WTC11 (cell line): ENCODE measurements at regions not wholly inside any gene's neighbourhood (a gene's known extent, or its start where the extent isn't known, plus 50 kb on each side); places are given as distances from the start of the nearest gene placed in this dataset.

ENCODE experiments used
- ATAC-seq: fragments of 200-7000 bp; cut with Tn5 transposase; 2 replicates; pipeline ENCODE4 v1.10.0; 2021; ENCODE audit warnings: mild to moderate bottlenecking, moderate library complexity
- CTCF ChIA-PET: fragments of 300-600 bp; sonication (Branson Sonifier 250); formaldehyde crosslinking; loops from one replicate; lab custom pipeline; 2021; ENCODE audit warnings: antibody characterized with exemption; lab: Charles Lee
- POLR2A ChIA-PET: fragments of 350-600 bp; sonication (Branson Sonifier 250); formaldehyde crosslinking; loops from one replicate; lab custom pipeline; 2021; ENCODE audit warnings: antibody characterized with exemption; lab: Charles Lee
- DNase-seq: peaks from one replicate; pipeline ENCODE4 v3.0.0; 2021; ENCODE audit warnings: low spot score
- H3K27ac Mint-ChIP-seq: 2 replicates; pipeline ENCODE4 v1.8.0; 2021; ENCODE audit warnings: mixed read lengths
- H3K27me3 Mint-ChIP-seq: 2 replicates; pipeline ENCODE4 v1.8.0; 2021; ENCODE audit warnings: low read depth, mild to moderate bottlenecking, moderate library complexity, mixed read lengths
- H3K36me3 Mint-ChIP-seq: 2 replicates; pipeline ENCODE4 v1.8.0; 2021; ENCODE audit warnings: mixed read lengths
- H3K4me1 Mint-ChIP-seq: 2 replicates; pipeline ENCODE4 v1.8.0; 2022; ENCODE audit warnings: mixed read lengths
- H3K4me3 Mint-ChIP-seq: 2 replicates; pipeline ENCODE4 v1.8.0; 2021; ENCODE audit warnings: mild to moderate bottlenecking, moderate library complexity, mixed read lengths
- H3K9me3 Mint-ChIP-seq: 2 replicates; pipeline ENCODE4 v1.8.0; 2021; ENCODE audit warnings: mixed read lengths
- CBFB ChIP-seq: sonication (generic); formaldehyde crosslinking; IDR thresholded peaks from 2 replicates; pipeline ENCODE4 v1.8.1; 2022; ENCODE audit warnings: mild to moderate bottlenecking, low read depth, missing genetic modification reagents
- CREB1 ChIP-seq: sonication (generic); formaldehyde crosslinking; IDR thresholded peaks from 2 replicates; pipeline ENCODE4 v1.8.0; 2023; ENCODE audit warnings: mild to moderate bottlenecking, missing genetic modification reagents
- ERG ChIP-seq: fragments of 250-450 bp; sonication (Bioruptor Pico); IDR thresholded peaks from 2 replicates; pipeline ENCODE4 v1.8.0; 2021; ENCODE audit warnings: mild to moderate bottlenecking
- GRHL2 ChIP-seq: fragments of 250-450 bp; sonication (Bioruptor Pico); IDR thresholded peaks from 2 replicates; pipeline ENCODE4 v1.8.0; 2022; ENCODE audit warnings: mild to moderate bottlenecking, moderate library complexity; ENCODE audit not compliant: insufficient replicate concordance, severe bottlenecking
- GTF2I ChIP-seq: fragments of 250-450 bp; sonication (Bioruptor Pico); conservative IDR thresholded peaks from 2 replicates; pipeline ENCODE4 v1.4.0; 2021; ENCODE audit warnings: mild to moderate bottlenecking
- HMGXB4 ChIP-seq: sonication (generic); formaldehyde crosslinking; IDR thresholded peaks from 2 replicates; pipeline ENCODE4 v1.8.1; 2023; ENCODE audit warnings: mild to moderate bottlenecking, moderate library complexity, missing genetic modification reagents
- IRF2 ChIP-seq: sonication (generic); formaldehyde crosslinking; IDR thresholded peaks from 2 replicates; pipeline ENCODE4 v1.8.0; 2022; ENCODE audit warnings: low read depth, missing genetic modification reagents, borderline replicate concordance
- JUN ChIP-seq: sonication (generic); formaldehyde crosslinking; IDR thresholded peaks from 2 replicates; pipeline ENCODE4 v1.8.0; 2023; ENCODE audit warnings: mild to moderate bottlenecking, missing genetic modification reagents
- NFYB ChIP-seq: sonication (generic); formaldehyde crosslinking; conservative IDR thresholded peaks from 2 replicates; pipeline ENCODE4 v1.8.0; 2022; ENCODE audit warnings: low read depth, missing genetic modification reagents
- PRDM15 ChIP-seq: sonication (generic); formaldehyde crosslinking; IDR thresholded peaks from 2 replicates; pipeline ENCODE4 v1.8.0; 2022; ENCODE audit warnings: missing genetic modification reagents
- SP1 ChIP-seq: sonication (generic); formaldehyde crosslinking; conservative IDR thresholded peaks from 2 replicates; pipeline ENCODE4 v1.8.1; 2022; ENCODE audit warnings: missing genetic modification reagents
- TEAD1 ChIP-seq: sonication (generic); formaldehyde crosslinking; IDR thresholded peaks from 2 replicates; pipeline ENCODE4 v1.8.0; 2022; ENCODE audit warnings: mild to moderate bottlenecking, missing genetic modification reagents
- TEAD4 ChIP-seq: sonication (generic); formaldehyde crosslinking; IDR thresholded peaks from 2 replicates; pipeline ENCODE4 v1.8.0; 2022; ENCODE audit warnings: mild to moderate bottlenecking, missing genetic modification reagents
- USF1 ChIP-seq: sonication (generic); formaldehyde crosslinking; IDR thresholded peaks from 2 replicates; pipeline ENCODE4 v1.8.0; 2022; ENCODE audit warnings: mild to moderate bottlenecking, missing genetic modification reagents
- ZMAT4 ChIP-seq: fragments of 250-450 bp; sonication (Bioruptor Pico); IDR thresholded peaks from 2 replicates; pipeline ENCODE4 v1.9.0; 2021; ENCODE audit warnings: mild to moderate bottlenecking
- ZNF138 ChIP-seq: sonication (generic); formaldehyde crosslinking; conservative IDR thresholded peaks from 2 replicates; pipeline ENCODE4 v1.8.1; 2022; ENCODE audit warnings: mild to moderate bottlenecking, moderate library complexity, missing genetic modification reagents
- TF ChIP-seq, protein P1 (sequence below): sonication (generic); formaldehyde crosslinking; IDR thresholded peaks from 2 replicates; pipeline ENCODE4 v1.8.1; 2022; ENCODE audit warnings: mild to moderate bottlenecking, missing genetic modification reagents, moderate library complexity, borderline replicate concordance
- TF ChIP-seq, protein P2 (sequence below): sonication (generic); formaldehyde crosslinking; IDR thresholded peaks from 2 replicates; pipeline ENCODE4 v1.8.0; 2022; ENCODE audit warnings: mild to moderate bottlenecking, missing genetic modification reagents
- TF ChIP-seq, protein P3 (sequence below): sonication (generic); formaldehyde crosslinking; IDR thresholded peaks from 2 replicates; pipeline ENCODE4 v1.8.1; 2023; ENCODE audit warnings: mild to moderate bottlenecking, missing genetic modification reagents, moderate library complexity
- TF ChIP-seq, protein P4 (sequence below): sonication (generic); formaldehyde crosslinking; IDR thresholded peaks from 2 replicates; pipeline ENCODE4 v1.8.1; 2022; ENCODE audit warnings: low read depth, mild to moderate bottlenecking, moderate library complexity, missing genetic modification reagents, borderline replicate concordance
- TF ChIP-seq, protein P5 (sequence below): sonication (generic); formaldehyde crosslinking; IDR thresholded peaks from 2 replicates; pipeline ENCODE4 v1.8.1; 2022; ENCODE audit warnings: missing genetic modification reagents, borderline replicate concordance

DNA sequence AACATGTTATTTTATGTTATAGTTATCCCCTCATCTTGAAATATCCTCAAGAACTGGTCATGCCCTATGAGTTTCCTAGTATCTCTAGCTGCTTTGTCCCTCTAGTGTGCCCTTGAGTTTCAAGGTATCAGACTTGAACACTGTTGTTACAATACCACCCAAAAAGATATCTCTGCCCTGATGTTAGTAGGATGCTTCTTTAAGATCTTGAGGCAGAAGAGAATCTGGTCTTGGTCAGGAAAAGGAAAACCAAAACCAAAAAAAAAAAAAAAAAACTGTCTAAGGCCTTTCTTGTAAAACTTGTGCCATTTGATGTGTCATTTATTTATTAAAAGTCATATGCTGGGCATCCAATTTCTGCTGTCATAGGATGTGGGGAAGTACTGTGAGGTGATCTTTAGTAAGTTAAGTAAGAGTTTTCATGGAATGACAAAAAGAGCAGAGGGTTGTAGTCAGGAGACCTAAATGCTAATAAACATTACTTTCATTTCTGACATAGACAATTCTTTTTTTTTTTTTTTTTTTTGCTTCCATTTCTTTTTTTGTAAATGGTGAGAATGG, 229.7 kb downstream of the NECTIN3 start:
- CTCF ChIA-PET: no interaction called here
- no peak overlapping the region for H3K4me3 Mint-ChIP-seq
- TF ChIP-seq, protein P1, sequence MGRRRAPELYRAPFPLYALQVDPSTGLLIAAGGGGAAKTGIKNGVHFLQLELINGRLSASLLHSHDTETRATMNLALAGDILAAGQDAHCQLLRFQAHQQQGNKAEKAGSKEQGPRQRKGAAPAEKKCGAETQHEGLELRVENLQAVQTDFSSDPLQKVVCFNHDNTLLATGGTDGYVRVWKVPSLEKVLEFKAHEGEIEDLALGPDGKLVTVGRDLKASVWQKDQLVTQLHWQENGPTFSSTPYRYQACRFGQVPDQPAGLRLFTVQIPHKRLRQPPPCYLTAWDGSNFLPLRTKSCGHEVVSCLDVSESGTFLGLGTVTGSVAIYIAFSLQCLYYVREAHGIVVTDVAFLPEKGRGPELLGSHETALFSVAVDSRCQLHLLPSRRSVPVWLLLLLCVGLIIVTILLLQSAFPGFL (CRISPR knock-in tag): no peak
- TF ChIP-seq USF1 (CRISPR knock-in tag) (no peak), ZMAT4 (CRISPR knock-in tag) (no peak)

GRCh38 chr3:111302063-111302462, 230.4 kb downstream of the NECTIN3 start:
- H3K36me3 Mint-ChIP-seq: no peaks in the 10 kb centered on the region
- H3K4me3 Mint-ChIP-seq: no peak overlapping the region
- TF ChIP-seq PRDM15 (CRISPR knock-in tag): no peak
- TF ChIP-seq, protein P2, sequence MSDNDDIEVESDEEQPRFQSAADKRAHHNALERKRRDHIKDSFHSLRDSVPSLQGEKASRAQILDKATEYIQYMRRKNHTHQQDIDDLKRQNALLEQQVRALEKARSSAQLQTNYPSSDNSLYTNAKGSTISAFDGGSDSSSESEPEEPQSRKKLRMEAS (CRISPR knock-in tag): no peak
- TF ChIP-seq TEAD1 (CRISPR knock-in tag): no peak
- TF ChIP-seq, protein P3, sequence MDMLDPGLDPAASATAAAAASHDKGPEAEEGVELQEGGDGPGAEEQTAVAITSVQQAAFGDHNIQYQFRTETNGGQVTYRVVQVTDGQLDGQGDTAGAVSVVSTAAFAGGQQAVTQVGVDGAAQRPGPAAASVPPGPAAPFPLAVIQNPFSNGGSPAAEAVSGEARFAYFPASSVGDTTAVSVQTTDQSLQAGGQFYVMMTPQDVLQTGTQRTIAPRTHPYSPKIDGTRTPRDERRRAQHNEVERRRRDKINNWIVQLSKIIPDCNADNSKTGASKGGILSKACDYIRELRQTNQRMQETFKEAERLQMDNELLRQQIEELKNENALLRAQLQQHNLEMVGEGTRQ (CRISPR knock-in tag): no peak
- TF ChIP-seq, protein P4, sequence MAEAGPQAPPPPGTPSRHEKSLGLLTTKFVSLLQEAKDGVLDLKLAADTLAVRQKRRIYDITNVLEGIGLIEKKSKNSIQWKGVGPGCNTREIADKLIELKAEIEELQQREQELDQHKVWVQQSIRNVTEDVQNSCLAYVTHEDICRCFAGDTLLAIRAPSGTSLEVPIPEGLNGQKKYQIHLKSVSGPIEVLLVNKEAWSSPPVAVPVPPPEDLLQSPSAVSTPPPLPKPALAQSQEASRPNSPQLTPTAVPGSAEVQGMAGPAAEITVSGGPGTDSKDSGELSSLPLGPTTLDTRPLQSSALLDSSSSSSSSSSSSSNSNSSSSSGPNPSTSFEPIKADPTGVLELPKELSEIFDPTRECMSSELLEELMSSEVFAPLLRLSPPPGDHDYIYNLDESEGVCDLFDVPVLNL (CRISPR knock-in tag): no peak
- TF ChIP-seq TEAD4 (CRISPR knock-in tag): no peak
- TF ChIP-seq SP1 (CRISPR knock-in tag): no peak
- no peak for TF ChIP-seq ERG (CRISPR knock-in tag)
- TF ChIP-seq JUN: no peak
- no peak for TF ChIP-seq CREB1 (CRISPR knock-in tag)
- TF ChIP-seq GRHL2 (CRISPR knock-in tag): no peak
- TF ChIP-seq NFYB (CRISPR knock-in tag): no peak
- TF ChIP-seq ZNF138: no peak
- TF ChIP-seq GTF2I (CRISPR knock-in tag): no peak
- TF ChIP-seq CBFB (CRISPR knock-in tag): no peak
- TF ChIP-seq IRF2: no peak
- TF ChIP-seq HMGXB4: no peak
- TF ChIP-seq, protein P5, sequence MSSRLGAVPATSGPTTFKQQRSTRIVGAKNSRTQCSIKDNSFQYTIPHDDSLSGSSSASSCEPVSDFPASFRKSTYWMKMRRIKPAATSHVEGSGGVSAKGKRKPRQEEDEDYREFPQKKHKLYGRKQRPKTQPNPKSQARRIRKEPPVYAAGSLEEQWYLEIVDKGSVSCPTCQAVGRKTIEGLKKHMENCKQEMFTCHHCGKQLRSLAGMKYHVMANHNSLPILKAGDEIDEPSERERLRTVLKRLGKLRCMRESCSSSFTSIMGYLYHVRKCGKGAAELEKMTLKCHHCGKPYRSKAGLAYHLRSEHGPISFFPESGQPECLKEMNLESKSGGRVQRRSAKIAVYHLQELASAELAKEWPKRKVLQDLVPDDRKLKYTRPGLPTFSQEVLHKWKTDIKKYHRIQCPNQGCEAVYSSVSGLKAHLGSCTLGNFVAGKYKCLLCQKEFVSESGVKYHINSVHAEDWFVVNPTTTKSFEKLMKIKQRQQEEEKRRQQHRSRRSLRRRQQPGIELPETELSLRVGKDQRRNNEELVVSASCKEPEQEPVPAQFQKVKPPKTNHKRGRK (CRISPR knock-in tag): no peak

More for the DNA sequence above, 229.7 kb downstream of the NECTIN3 start:
- DNase-seq: no peak
- Mint-ChIP-seq H3K27ac (no peak overlapping the region), H3K4me1 (peaks cover 18% of the 10 kb centered on the region), H3K27me3 (peaks cover 5% of the 10 kb centered on the region; the same call in 1 of the 2 replicates), H3K9me3 (no peaks in the 10 kb centered on the region), H3K36me3 (no peaks in the 10 kb centered on the region)
- ATAC-seq: no peak
- POLR2A ChIA-PET: no interaction called here

More at GRCh38 chr3:111302063-111302462, 230.4 kb downstream of the NECTIN3 start:
- DNase-seq: no peak
- H3K4me1 Mint-ChIP-seq: peaks cover 18% of the 10 kb centered on the region
- no peak overlapping the region for H3K27ac Mint-ChIP-seq
- peaks cover 5% of the 10 kb centered on the region; the same call in 1 of the 2 replicates for H3K27me3 Mint-ChIP-seq
- ChIA-PET CTCF (no interaction called here), POLR2A (no interaction called here)
- H3K9me3 Mint-ChIP-seq: no peaks in the 10 kb centered on the region
- no peak for ATAC-seq
